ENCODE measurements at regions not wholly inside any gene's neighbourhood (a gene's known extent, or its start where the extent isn't known, plus 50 kb on each side); places are given as distances from the start of the nearest gene placed in this dataset.
"Not testable (repeated sequence)": the region's sequence is repeated elsewhere in the genome, so short reads cannot be mapped to it uniquely, and the experiment has no call there.

- H3K9me3 Mint-ChIP-seq (ENCODE audit: unreplicated experiment): peaks cover 20% of the 10 kb centered on the region
- not testable (repeated sequence) for H4K20me1 ChIP-seq (ENCODE audit: insufficient read depth, low read length); H3K4me3 Mint-ChIP-seq (ENCODE audit: unreplicated experiment); H3K9me3 ChIP-seq (ENCODE audit: insufficient read depth, low read depth, low read length); H3K4me1 Mint-ChIP-seq (ENCODE audit: low read depth, unreplicated experiment); H3K4me3 ChIP-seq (ENCODE audit: insufficient read depth, low read depth, low read length); H3K36me3 ChIP-seq (ENCODE audit: insufficient read depth, low read length); H3K27ac ChIP-seq (ENCODE audit: low read depth, low read length); H3K27me3 Mint-ChIP-seq (ENCODE audit: low read depth, unreplicated experiment); H3K27ac Mint-ChIP-seq (ENCODE audit: unreplicated experiment); H3K4me2 ChIP-seq (ENCODE audit: low read length); H3K27me3 ChIP-seq (ENCODE audit: insufficient read depth, low read length); H3K36me3 Mint-ChIP-seq (ENCODE audit: low read depth, unreplicated experiment); H3K9ac ChIP-seq (ENCODE audit: low read length); DNase-seq (ENCODE audit: low read depth); H3K79me2 ChIP-seq (ENCODE audit: insufficient read depth, low read length); FAIRE-seq; H3K4me1 ChIP-seq (ENCODE audit: insufficient read depth, low read length); H2AFZ ChIP-seq (ENCODE audit: low read depth, low read length)
Observed at GRCh38 chr2:181737302-181737701, 57.0 kb upstream of the NEUROD1 start.

DNA sequence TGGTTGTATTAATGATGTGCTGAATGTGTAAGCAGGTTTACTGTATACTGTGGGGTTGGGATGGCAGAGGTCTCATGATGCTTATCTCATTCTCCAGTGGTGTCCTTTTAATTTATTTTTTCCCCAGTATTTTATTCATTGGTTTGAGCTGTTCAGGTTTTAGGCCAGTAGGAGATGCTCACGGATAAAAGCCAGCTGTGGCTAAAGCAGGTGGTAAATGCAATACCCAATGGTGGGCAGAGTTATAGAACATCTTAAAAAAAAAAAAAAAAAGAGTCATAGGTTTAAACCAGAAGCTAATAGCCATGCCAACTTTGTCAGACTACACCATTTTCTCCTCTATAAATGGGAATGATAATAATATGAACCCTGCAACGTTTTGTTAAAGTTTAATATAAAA is 57.8 kb upstream of the NEUROD1 start:
- H3K4me3 ChIP-seq (ENCODE audit: insufficient read depth, low read depth, low read length): no peak overlapping the region
- H3K4me1 Mint-ChIP-seq (ENCODE audit: low read depth, unreplicated experiment): peaks cover 1% of the 10 kb centered on the region
- no peak overlapping the region for H3K27ac ChIP-seq (ENCODE audit: low read depth, low read length)
- peaks cover 16% of the 10 kb centered on the region for H3K9me3 Mint-ChIP-seq (ENCODE audit: unreplicated experiment)
- H3K4me1 ChIP-seq (ENCODE audit: insufficient read depth, low read length): peaks cover 6% of the 10 kb centered on the region
- FAIRE-seq (no peak), DNase-seq (ENCODE audit: low read depth) (no peak)
- H3K9ac ChIP-seq (ENCODE audit: low read length): no peak overlapping the region
- no peaks in the 10 kb centered on the region for H4K20me1 ChIP-seq (ENCODE audit: insufficient read depth, low read length)
- no peaks in the 10 kb centered on the region for H3K79me2 ChIP-seq (ENCODE audit: insufficient read depth, low read length)
- H3K27ac Mint-ChIP-seq (ENCODE audit: unreplicated experiment): no peak overlapping the region
- H3K27me3 ChIP-seq (ENCODE audit: insufficient read depth, low read length): no peaks in the 10 kb centered on the region
- H3K36me3 ChIP-seq (ENCODE audit: insufficient read depth, low read length): no peaks in the 10 kb centered on the region
- no peak overlapping the region for H2AFZ ChIP-seq (ENCODE audit: low read depth, low read length)
- no peak for TF ChIP-seq EZH2 (IDR thresholded peaks at IDR 0.05; ENCODE audit: insufficient read depth, low read length)
- TF ChIP-seq CTCF (IDR thresholded peaks at IDR 0.05; ENCODE audit: insufficient read depth, low read depth, low read length): no peak
- no peak overlapping the region for H3K4me2 ChIP-seq (ENCODE audit: low read length)
- H3K4me3 Mint-ChIP-seq (ENCODE audit: unreplicated experiment): no peak overlapping the region
- H3K9me3 ChIP-seq (ENCODE audit: insufficient read depth, low read depth, low read length): no peaks in the 10 kb centered on the region
- H3K36me3 Mint-ChIP-seq (ENCODE audit: low read depth, unreplicated experiment): no peaks in the 10 kb centered on the region
- no peaks in the 10 kb centered on the region for H3K27me3 Mint-ChIP-seq (ENCODE audit: low read depth, unreplicated experiment)

GRCh38 chr2:181738563-181738962 is 58.2 kb upstream of the NEUROD1 start:
- Mint-ChIP-seq H3K27me3 (ENCODE audit: low read depth, unreplicated experiment) (no peaks in the 10 kb centered on the region), H3K4me3 (ENCODE audit: unreplicated experiment) (no peak overlapping the region), H3K4me1 (ENCODE audit: low read depth, unreplicated experiment) (peaks cover 4% of the 10 kb centered on the region), H3K36me3 (ENCODE audit: low read depth, unreplicated experiment) (no peaks in the 10 kb centered on the region), H3K9me3 (ENCODE audit: unreplicated experiment) (peaks cover 12% of the 10 kb centered on the region), H3K27ac (ENCODE audit: unreplicated experiment) (no peak overlapping the region)
- no peak overlapping the region for H3K4me3 ChIP-seq (ENCODE audit: insufficient read depth, low read depth, low read length)
- H4K20me1 ChIP-seq (ENCODE audit: insufficient read depth, low read length): no peaks in the 10 kb centered on the region
- H3K4me1 ChIP-seq (ENCODE audit: insufficient read depth, low read length): peaks cover 10% of the 10 kb centered on the region
- H3K9me3 ChIP-seq (ENCODE audit: insufficient read depth, low read depth, low read length): no peaks in the 10 kb centered on the region
- no peak overlapping the region for H3K27ac ChIP-seq (ENCODE audit: low read depth, low read length)
- DNase-seq (ENCODE audit: low read depth) (no peak), FAIRE-seq (no peak)
- no peaks in the 10 kb centered on the region for H3K27me3 ChIP-seq (ENCODE audit: insufficient read depth, low read length)
- no peaks in the 10 kb centered on the region for H3K79me2 ChIP-seq (ENCODE audit: insufficient read depth, low read length)
- H2AFZ ChIP-seq (ENCODE audit: low read depth, low read length): no peak overlapping the region
- TF ChIP-seq EZH2 (IDR thresholded peaks at IDR 0.05; ENCODE audit: insufficient read depth, low read length) (no peak), CTCF (IDR thresholded peaks at IDR 0.05; ENCODE audit: insufficient read depth, low read depth, low read length) (no peak)
- H3K4me2 ChIP-seq (ENCODE audit: low read length): no peak overlapping the region
- no peak overlapping the region for H3K9ac ChIP-seq (ENCODE audit: low read length)
- no peaks in the 10 kb centered on the region for H3K36me3 ChIP-seq (ENCODE audit: insufficient read depth, low read length)

Measured in astrocyte (in vitro differentiated cells and primary cell).